HG02970 (cell line): ENCODE measurements at regions not wholly inside any gene's neighbourhood (a gene's known extent, or its start where the extent isn't known, plus 50 kb on each side); places are given as distances from the start of the nearest gene placed in this dataset.

Experiments used
- ATAC-seq: cut with Tn5 transposase; IDR thresholded peaks from one replicate; pipeline ENCODE4 v1.9.1; 2021; ENCODE audit warnings: mild to moderate bottlenecking, moderate library complexity, moderate number of reproducible peaks; ENCODE audit not compliant: unreplicated experiment, low FRiP score

DNA sequence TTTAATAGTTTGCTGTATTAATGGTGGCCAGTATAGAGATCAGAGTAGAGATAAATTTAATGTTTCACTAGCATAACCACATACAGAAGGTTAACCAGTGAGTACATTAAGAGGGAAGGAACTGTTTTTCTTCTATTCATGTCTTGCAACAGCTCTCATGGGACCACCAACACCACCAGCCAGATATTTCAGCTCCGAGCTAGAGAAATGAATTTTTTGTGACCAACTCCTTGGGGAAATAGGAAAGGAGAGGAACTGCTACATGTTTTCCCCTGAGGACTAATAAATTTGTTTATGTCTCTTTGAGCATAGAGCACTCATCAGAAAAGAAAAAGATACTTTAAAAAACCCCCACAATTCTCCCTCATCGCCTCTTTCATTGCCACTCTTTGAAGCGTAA is 247.5 kb downstream of the MBNL1 start:
- ATAC-seq, result no peak

DNA sequence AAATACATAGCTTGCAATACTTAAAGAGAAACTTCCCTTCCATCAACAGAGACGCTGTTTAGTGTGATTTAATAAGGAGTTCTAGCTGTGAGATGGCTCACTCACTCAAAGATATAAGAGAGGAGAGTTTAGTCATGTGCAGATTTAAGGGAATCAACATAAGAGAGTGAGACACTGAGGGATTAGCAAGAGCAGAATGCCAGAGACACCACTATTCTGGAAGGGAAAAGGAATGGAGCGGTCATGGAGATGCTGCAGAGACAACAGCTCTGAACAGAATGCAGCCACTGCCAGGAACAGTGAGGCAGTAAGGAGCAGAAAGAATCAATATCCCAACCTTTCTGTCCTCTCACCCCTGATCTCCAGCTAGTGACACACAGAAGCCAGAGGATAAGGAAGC is 248.8 kb downstream of the MBNL1 start:
- no peak for ATAC-seq

DNA sequence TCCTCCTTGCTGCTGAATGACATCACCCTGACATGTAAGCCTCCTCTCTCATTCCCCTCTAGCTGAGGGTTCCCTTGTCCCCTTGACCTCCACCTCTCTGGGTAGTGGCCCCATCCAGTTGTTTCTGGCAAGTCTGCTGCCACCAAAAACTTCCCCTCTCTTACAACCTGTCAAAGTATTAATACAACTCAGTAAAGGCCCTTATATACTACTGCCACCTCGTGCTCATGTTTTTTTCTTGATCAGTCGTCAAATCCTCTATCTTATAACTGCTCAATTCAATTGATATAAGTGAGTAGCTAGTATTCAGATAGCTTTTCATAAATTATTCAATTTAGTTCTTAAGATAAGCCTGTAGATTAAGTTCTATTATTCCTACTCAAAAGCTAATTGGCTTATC is 249.6 kb downstream of the MBNL1 start:
- ATAC-seq, result no peak

DNA sequence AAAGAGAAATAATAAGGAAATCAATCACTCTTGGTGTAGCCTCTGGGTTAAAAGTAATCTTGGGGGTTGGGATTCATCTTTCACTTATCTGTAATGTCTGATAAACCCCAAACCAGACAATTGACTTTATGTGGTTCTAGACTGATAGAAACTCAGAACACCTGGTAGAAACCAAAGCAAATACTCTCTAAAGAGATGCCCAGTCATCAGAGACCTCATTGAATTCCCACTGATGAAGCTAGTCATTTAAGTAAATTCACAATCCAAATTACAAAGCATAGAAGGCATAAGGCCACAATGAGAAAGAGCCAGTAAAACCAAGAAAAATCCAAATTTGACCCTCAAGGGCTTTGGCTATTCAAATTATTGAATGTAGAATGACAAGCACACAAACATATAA is 250.6 kb downstream of the MBNL1 start:
- no peak for ATAC-seq

DNA sequence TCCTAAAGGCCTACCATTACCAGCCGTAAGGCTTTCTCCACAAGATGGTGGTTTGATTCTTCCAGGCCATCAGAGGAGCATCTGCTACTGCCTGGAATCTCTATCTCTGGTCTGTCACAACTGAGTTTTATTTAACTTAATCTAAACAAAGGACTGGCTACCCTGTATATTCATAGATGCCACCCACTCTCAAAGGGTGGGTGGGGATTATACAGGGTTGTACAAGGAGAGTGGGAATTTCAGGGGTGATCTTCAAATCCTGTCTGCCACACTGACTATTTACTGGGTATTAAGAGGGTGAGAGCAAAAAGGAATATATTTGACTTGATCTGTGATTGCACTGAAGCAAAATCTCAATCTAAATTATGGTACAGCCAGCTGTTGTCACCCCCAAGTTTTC is 253.3 kb downstream of the MBNL1 start:
- ATAC-seq, result no peak

DNA sequence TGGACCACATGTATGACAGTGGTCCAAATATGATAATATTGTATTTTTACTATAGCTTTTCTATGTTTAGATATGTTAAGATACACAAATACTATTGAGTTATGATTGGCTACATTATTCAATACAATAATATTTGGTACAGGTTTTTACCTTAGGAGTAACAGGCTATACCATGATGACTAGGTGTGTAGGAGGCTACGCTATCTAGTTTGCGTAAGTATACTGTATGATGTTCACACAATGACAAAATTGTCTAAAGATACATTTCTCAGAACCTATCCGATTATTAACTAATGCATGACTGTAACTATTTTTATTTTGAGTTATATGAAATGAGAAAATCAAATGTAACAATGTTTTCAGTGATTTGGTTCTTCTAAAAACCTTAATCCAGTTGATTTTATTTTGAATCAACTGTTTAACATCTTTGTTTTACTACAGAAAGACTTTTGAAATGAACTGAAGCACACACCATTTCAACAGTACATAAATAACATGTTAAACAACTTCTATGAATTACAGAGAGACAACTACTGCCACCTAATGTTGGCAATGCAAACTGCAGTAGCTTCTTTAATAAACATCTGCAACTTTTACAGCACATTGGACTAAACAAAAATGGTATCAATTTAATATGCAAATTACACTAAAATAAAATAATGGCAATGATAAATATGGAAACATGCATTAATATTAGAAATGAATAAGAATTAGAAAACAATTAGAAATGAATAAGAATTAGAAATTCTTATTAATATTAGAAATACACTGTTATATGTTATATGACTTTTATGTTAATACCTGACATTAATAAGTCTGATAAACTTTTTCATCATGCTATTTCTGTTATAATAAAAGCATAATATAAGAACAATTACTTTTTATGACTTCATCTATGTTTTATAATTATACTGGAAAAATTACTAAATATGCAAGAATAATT is 255.7 kb downstream of the MBNL1 start:
- ATAC-seq, result no peak

DNA sequence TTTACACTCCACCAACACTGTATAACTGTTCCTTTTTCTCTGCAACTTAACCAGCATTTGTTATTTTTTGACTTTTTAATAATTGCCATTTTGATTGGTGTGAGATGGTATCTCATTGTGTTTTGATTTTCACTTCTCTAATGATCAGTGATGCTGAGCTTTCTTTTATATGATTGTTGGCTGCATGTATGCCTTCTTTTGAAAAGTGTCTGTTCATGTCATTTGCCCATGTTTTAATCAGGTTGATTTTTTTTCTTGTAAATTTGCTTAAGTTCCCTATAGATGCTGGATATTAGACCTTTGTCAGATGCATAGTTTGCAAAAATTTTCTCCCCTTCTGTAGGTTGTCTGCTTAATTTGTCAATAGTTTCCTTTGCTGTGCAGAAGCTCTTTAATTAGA is 263.0 kb downstream of the MBNL1 start:
- ATAC-seq, result no peak

DNA sequence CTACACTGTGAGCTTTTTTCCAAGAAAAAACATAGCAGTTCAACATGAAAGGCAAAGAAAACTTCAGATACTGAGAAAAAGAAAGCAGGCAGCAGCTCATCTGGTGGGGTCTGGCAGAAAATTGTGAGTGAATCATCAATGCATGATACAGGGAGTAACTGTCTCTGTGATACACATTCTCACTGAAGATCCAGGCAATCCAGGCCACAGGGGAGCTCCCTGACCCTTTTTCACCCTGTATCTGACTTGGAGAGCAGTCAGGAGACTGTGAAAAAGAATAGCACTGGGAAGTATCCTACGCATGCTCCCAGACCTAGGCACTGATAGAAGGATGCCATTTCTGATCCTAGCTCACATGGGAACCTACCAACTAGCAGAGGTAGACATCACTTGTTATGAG is 269.8 kb downstream of the MBNL1 start:
- no peak for ATAC-seq

DNA sequence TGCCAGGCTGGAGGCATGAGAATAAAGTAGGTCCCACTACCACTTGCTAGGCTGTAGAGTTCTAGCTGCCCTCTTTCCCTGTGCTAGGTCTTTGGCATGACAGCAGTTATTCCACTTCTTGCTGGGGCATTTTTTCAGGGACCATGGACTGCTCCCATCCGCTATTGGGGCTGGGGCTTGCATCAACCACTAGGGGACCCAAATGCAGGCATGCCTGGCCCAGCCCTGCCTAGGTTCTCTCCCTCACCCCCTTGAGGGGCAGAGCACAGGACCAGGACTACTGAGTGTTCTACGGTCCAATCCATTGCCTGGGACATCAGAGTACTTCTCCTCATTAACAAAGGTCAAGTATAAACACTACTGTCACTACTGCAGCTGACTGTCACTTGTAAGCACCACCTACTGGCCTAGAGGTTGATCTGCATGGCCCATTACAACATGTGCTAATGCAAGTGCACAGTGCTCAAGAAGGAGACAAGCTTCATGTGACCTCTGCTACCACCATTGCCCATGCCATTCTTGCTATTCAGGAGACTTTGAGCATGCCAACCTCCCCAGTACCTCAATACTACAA is 270.5 kb downstream of the MBNL1 start:
- ATAC-seq, result no peak

DNA sequence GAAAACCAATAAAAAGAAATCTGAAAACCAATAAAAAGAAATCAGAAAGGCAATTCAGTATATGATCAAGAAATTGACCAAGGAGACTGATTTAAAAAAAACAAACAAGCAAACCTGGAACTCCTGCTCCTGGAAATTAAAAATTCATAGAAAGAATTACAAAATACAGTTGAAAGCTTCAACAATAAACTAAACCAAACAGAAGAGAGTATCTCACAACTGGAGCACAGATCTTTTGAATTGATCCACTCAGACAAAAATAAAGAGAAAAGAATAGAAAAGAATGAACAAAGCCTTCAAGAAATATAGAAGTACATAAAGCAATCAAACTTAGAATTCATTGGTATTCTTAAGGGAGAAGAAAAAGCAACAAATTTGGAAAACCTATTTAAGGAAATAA is 271.4 kb downstream of the MBNL1 start:
- no peak for ATAC-seq

DNA sequence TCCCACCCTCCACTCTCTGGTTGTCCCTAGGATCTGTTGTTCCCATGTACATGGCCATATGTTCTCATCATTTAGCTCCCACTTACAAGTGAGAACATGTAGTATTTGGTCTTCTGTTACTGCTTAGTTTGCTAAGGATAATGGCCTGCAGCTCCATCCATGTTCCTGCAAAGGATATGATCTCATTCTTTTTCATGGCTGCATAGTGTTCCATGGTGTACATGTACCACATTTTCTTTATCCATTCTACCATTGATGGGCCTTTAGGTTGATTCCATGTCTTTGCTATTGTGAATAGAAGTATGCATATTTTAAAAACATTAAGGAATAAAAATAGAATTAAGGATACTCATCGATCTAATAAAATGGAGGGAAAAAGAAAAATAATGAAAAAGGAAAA is 278.4 kb downstream of the MBNL1 start:
- no peak for ATAC-seq

DNA sequence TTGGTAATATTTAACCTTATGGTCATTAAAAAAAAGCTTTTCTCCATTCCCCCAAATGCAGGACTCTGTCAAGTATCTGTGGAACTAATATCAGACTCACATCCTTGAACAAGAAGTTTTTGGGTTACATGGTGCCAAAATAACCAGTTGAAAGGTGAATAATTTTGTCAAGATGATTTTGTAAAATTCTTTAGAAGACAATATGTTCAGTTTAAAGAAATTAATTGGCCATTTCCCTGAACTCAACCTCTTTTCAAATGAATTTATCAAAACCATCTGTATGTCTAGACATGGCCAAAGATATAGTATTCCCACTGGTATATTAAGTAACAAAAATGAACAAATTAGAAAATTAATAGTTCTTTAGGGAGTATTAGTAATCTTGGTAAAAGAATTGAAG is 280.5 kb downstream of the MBNL1 start:
- ATAC-seq, result no peak

DNA sequence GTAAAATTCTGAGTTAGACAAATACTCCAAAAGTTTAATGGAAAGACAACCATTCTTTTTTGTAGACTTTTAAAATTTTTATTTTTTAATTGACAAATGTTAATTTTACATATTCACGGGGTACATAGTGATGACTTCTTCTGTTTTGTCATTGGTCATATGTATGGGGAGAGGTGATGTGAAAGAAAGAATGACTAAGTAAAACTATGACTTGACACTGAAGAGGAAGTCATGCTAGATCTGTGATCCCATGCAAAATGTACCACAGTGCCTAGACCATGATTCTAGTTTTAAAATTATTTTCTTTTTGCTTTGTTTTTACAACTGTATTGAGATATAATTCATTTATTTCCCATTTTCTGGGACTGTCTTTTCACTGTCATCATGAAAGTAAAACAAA is 281.6 kb downstream of the MBNL1 start:
- no peak for ATAC-seq

DNA sequence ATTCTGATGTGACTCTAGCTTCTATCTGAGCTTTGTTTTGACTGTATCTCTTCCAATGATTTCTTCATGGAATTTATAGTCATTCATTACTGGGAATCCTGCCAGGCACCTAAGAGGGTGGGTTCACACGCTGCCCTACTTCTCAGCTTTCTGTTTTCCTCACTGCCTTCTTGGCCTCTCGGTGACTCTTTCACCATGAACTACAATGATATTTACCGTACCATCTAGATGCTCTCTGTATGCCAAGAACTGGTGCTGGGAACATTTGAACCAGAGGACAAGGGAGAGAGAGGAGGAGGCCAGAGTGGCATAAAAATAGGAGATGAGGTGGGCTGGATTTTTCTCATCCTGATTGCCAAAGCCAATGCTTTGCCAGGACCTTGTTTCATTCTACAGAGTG is 280.0 kb upstream of the P2RY1 start:
- ATAC-seq, result no peak

DNA sequence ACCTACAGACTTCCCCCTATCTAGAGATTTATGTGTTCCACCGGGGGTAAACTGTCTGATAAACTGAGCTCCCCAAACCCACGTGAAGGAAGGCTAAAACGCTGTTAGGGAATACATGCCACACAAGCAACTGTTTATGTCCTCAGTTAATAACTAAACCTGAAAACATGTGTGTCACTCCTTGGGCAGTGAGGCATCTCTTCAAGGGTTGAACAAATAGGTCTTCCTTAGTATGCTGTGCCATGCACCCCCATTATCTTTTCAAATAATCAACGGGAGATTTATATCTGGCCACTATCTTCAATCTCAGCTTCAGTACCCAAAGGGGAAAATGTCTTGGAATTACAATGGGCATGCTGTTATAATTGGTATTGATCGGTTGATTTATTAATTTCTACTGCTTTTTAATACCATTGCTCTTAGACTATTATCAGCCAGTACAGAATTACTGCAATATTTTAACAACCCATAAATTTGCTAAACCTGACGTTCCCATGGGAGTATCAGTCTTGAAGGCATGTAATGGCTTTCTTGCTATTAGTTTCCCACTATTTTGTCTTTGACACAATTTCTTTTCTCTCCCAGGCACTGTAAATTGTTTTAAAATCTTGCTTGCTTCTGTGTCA is 279.2 kb upstream of the P2RY1 start:
- no peak for ATAC-seq

DNA sequence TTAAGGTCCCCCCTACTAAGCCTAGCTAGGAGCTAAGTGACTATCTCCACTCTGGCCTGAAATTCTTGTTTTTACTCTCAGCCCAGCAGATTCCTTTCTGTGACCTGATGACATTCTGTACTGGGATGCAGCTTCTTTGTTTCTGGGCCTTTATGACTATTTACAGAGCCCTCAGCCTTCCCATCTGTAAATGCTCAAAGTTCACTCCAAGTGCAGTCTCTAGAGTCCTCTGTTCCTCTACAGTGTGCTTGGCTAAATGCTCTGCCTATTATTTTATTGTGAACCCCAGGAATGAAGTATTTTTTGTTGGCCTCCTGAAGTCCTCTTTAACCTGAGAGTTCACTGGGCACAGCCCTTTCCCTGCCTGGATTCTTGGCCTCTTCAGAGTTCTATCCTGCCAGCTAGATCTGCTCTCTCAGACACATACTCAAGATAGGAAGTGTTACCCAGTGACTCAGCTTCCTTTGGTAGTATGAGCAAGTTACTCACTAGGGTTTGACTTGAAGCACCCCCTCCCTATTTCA is 278.1 kb upstream of the P2RY1 start:
- no peak for ATAC-seq

DNA sequence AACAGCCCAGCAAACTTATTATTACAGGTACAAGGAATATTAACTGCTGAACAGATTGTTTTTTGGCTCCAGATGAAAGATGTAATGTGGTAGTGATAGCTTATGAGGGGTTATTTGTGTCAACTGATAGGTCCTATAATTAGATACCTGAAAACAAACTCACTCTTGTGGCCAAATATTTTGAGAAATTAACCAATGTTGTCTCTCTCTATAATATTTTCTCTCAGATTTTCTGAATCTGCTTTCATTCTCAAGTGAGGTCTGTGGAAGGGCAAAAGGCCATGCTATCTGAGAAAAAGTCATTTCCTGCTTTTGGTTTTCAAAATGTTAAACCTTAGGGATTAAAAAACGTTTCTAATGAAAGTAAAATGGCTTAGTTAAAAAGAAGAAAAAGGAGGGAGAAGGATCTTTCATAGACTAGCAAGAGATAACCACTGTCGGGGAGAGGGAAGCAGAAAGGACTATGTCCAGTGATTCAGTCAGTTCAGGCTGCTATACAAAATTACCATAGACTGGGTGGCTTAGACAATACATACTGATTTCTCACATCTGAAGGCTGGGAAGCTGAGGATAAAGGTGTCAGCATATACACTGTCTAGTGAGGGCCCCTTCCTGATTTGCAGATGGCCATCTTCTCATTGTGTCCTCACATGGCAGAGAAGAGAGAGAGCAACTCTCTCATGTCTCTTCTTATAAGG is 277.5 kb upstream of the P2RY1 start:
- no peak for ATAC-seq

DNA sequence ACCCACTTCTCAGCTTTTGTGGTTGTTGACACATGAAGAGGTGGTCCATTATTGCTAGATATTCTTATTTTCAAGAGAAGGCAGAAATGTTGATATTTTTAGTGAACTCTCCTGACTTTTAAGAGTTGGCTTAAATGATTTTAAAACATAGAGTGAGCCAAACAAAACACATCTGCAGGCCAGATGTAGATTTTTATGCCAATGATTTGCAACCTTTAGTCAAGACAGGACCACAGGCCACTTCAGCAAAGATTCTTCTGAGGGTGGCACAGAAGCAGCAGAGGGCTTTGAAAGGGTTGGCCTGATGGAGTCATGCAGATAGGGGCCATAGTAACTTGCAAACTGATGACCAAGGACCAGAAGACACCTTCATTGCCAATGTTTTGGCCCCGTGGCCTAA is 276.5 kb upstream of the P2RY1 start:
- no peak for ATAC-seq

DNA sequence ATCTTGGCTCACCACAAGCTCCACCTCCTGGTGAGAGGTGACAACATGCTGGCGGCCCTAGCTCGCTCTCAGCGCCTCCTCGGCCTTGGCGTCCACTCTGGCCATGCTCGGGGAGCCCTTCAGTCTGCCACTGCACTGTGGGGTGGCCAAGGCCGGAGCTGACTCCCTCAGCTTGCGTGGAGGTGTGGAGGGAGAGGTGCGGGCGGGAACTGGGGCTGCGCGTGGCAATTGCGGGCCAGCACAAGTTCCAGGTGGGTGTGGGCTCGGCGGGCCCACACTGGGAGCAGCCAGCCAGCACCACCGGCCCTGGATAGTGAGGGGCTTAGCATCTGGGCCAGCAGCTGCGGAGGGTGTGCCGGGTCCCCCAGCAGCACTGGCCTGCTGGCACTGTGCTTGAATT is 275.7 kb upstream of the P2RY1 start:
- no peak for ATAC-seq

DNA sequence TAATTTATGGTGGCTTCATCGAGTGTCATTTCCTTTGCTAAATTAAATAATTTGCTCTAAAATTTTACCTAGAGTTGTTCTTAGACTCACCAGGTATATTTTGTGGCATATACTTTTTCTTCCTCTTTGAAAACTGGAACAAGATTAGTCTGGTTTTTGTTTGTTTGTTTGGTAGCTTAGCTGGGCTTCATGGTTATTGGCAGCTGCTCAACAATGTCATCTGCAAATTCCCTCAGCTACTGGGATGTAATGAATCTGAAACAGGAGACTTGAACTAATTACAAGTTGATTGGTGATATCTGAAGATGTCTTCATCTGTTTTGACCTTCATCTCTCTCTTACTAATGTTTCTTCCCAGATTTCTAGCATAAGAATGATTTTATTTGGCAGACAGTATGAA is 270.5 kb upstream of the P2RY1 start:
- ATAC-seq, result no peak
